ENCODE measurements at regions not wholly inside any gene's neighbourhood (a gene's known extent, or its start where the extent isn't known, plus 50 kb on each side); places are given as distances from the start of the nearest gene placed in this dataset.
"Not testable (repeated sequence)": the region's sequence is repeated elsewhere in the genome, so short reads cannot be mapped to it uniquely, and the experiment has no call there.

- no peak for DNase-seq
These were observed 225.6 kb upstream of the JARID2 start for GRCh38 chr6:15020119-15020770.

GRCh38 chr6:15021074-15021473, 224.8 kb upstream of the JARID2 start:
- DNase-seq, result no peak

GRCh38 chr6:15023018-15023417, 222.9 kb upstream of the JARID2 start:
- not testable (repeated sequence) for DNase-seq

- no peak for DNase-seq
These were observed 222.4 kb upstream of the JARID2 start for GRCh38 chr6:15023448-15023847.

GRCh38 chr6:15025446-15025845, 220.4 kb upstream of the JARID2 start:
- DNase-seq, result no peak

GRCh38 chr6:15026832-15027231, 219.0 kb upstream of the JARID2 start:
- no peak for DNase-seq

- no peak for DNase-seq
These were observed 218.4 kb upstream of the JARID2 start for GRCh38 chr6:15027472-15027871.

GRCh38 chr6:15032015-15032414, 213.9 kb upstream of the JARID2 start:
- no peak for DNase-seq

- no peak for DNase-seq
These were observed 212.0 kb upstream of the JARID2 start for GRCh38 chr6:15033850-15034203.

GRCh38 chr6:15036690-15037245, 209.1 kb upstream of the JARID2 start:
- no peak for DNase-seq

GRCh38 chr6:15037253-15037652, 208.6 kb upstream of the JARID2 start:
- no peak for DNase-seq

- DNase-seq, result no peak
These were observed 207.7 kb upstream of the JARID2 start for GRCh38 chr6:15038013-15038791.

- no peak for DNase-seq
These were observed 206.7 kb upstream of the JARID2 start for GRCh38 chr6:15039136-15039535.

GRCh38 chr6:15042938-15043337, 202.9 kb upstream of the JARID2 start:
- no peak for DNase-seq

GRCh38 chr6:15044146-15044882, 201.6 kb upstream of the JARID2 start:
- no peak for DNase-seq

- no peak for DNase-seq
These were observed 200.9 kb upstream of the JARID2 start for GRCh38 chr6:15044948-15045347.

- DNase-seq, result no peak
These were observed 199.1 kb upstream of the JARID2 start for GRCh38 chr6:15046751-15047150.

- DNase-seq, result no peak
These were observed 197.5 kb upstream of the JARID2 start for GRCh38 chr6:15048367-15048766.

- DNase-seq, result no peak
These were observed 187.4 kb upstream of the JARID2 start for GRCh38 chr6:15058200-15059061.

- no peak for DNase-seq
These were observed 184.7 kb upstream of the JARID2 start for GRCh38 chr6:15061180-15061641.

- no peak for DNase-seq
These were observed 183.9 kb upstream of the JARID2 start for GRCh38 chr6:15061908-15062515.
